ENCODE measurements at regions not wholly inside any gene's neighbourhood (a gene's known extent, or its start where the extent isn't known, plus 50 kb on each side); places are given as distances from the start of the nearest gene placed in this dataset.

GRCh38 chr17:55564081-55564480, 52.8 kb upstream of the SMIM36 start:
- H3K36me3 ChIP-seq (replicated peaks in 1 of 2; ENCODE audit: control extremely low read depth in 1 of 2, control insufficient read depth in 1 of 2, extremely low read depth in 1 of 2, insufficient read depth in 2 of 2, low read length in 1 of 2) = no peaks in the 10 kb centered on the region
- intact Hi-C loops (cut with micrococcal nuclease) = no loop called here
- H3K79me2 ChIP-seq (ENCODE audit: control insufficient read depth, insufficient read depth, low read length) = no peaks in the 10 kb centered on the region
- DNase-seq (no peak), ATAC-seq (ENCODE audit: low read depth) (no peak)
- H3K4me2 ChIP-seq (replicated peaks; ENCODE audit: low read depth, low read length, poor library complexity, severe bottlenecking) = no peak overlapping the region
- H3K27me3 ChIP-seq (replicated peaks in 1 of 4; ENCODE audit: control extremely low read depth in 1 of 4, control insufficient read depth in 3 of 4, insufficient read depth in 4 of 4, low read length in 3 of 4) = no peaks in the 10 kb centered on the region
- ChIA-PET CTCF (no interaction called here), POLR2A (no interaction called here)
- Mint-ChIP-seq H3K4me3 (no peak overlapping the region), H3K27ac (no peak overlapping the region), H3K27me3 (no peaks in the 10 kb centered on the region), H3K9me3 (ENCODE audit: insufficient read depth) (no peaks in the 10 kb centered on the region), H3K4me1 (no peaks in the 10 kb centered on the region)
- H3K4me1 ChIP-seq (ENCODE audit: control insufficient read depth in 2 of 2, insufficient read depth in 2 of 2, low read length in 2 of 2) = no peaks in the 10 kb centered on the region
- no peaks in the 10 kb centered on the region for H3K9me3 ChIP-seq (ENCODE audit: control extremely low read depth in 1 of 3, control insufficient read depth in 2 of 3, insufficient read depth in 1 of 3, low read length in 2 of 3)
- H3K9ac ChIP-seq (ENCODE audit: low read length) = no peak overlapping the region
- TF ChIP-seq CTCF (IDR thresholded peaks at IDR 0.05) = no peak
- no peak for TF ChIP-seq EZH2 (IDR thresholded peaks at IDR 0.05; ENCODE audit: borderline replicate concordance, insufficient read depth, low read depth, low read length, poor library complexity, severe bottlenecking)
- no peak overlapping the region for H2AFZ ChIP-seq (ENCODE audit: insufficient read depth, low read depth, low read length, poor library complexity, severe bottlenecking)
- no peak overlapping the region for H3K4me3 ChIP-seq (ENCODE audit: control extremely low read depth in 1 of 5, extremely low read depth in 1 of 5, insufficient read depth in 1 of 5, low read depth in 2 of 5, low read length in 4 of 5)
- no peak overlapping the region for H3K27ac ChIP-seq (ENCODE audit: low read length in 2 of 2)
- 100% methylated on average over 2 of the region's 2 CpGs for WGBS (ENCODE audit: insufficient coverage)
- H4K20me1 ChIP-seq (ENCODE audit: control insufficient read depth, insufficient read depth, low read length, poor library complexity, severe bottlenecking) = no peaks in the 10 kb centered on the region

- no peak overlapping the region for H2AFZ ChIP-seq (ENCODE audit: insufficient read depth, low read depth, low read length, poor library complexity, severe bottlenecking)
- Mint-ChIP-seq H3K27ac (no peak overlapping the region), H3K4me3 (no peak overlapping the region), H3K4me1 (no peaks in the 10 kb centered on the region), H3K9me3 (ENCODE audit: insufficient read depth) (no peaks in the 10 kb centered on the region), H3K27me3 (peaks cover 2% of the 10 kb centered on the region)
- WGBS (ENCODE audit: insufficient coverage) = no CpG with 5 or more reads among the region's 1 CpG
- intact Hi-C loops (cut with micrococcal nuclease) = no loop called here
- H3K9ac ChIP-seq (ENCODE audit: low read length) = no peak overlapping the region
- H3K4me2 ChIP-seq (replicated peaks; ENCODE audit: low read depth, low read length, poor library complexity, severe bottlenecking) = no peak overlapping the region
- H3K4me3 ChIP-seq (ENCODE audit: control extremely low read depth in 1 of 5, extremely low read depth in 1 of 5, insufficient read depth in 1 of 5, low read depth in 2 of 5, low read length in 4 of 5) = no peak overlapping the region
- no peak overlapping the region for H3K27ac ChIP-seq (ENCODE audit: low read length in 2 of 2)
- no peaks in the 10 kb centered on the region for H3K79me2 ChIP-seq (ENCODE audit: control insufficient read depth, insufficient read depth, low read length)
- no peaks in the 10 kb centered on the region for H3K36me3 ChIP-seq (replicated peaks in 1 of 2; ENCODE audit: control extremely low read depth in 1 of 2, control insufficient read depth in 1 of 2, extremely low read depth in 1 of 2, insufficient read depth in 2 of 2, low read length in 1 of 2)
- TF ChIP-seq EZH2 (IDR thresholded peaks at IDR 0.05; ENCODE audit: borderline replicate concordance, insufficient read depth, low read depth, low read length, poor library complexity, severe bottlenecking) = no peak
- TF ChIP-seq CTCF (IDR thresholded peaks at IDR 0.05) = no peak
- ChIA-PET POLR2A (no interaction called here), CTCF (no interaction called here)
- no peaks in the 10 kb centered on the region for H3K27me3 ChIP-seq (replicated peaks in 1 of 4; ENCODE audit: control extremely low read depth in 1 of 4, control insufficient read depth in 3 of 4, insufficient read depth in 4 of 4, low read length in 3 of 4)
- H4K20me1 ChIP-seq (ENCODE audit: control insufficient read depth, insufficient read depth, low read length, poor library complexity, severe bottlenecking) = no peaks in the 10 kb centered on the region
- ATAC-seq (ENCODE audit: low read depth) (no peak), DNase-seq (no peak)
- no peaks in the 10 kb centered on the region for H3K4me1 ChIP-seq (ENCODE audit: control insufficient read depth in 2 of 2, insufficient read depth in 2 of 2, low read length in 2 of 2)
- no peaks in the 10 kb centered on the region for H3K9me3 ChIP-seq (ENCODE audit: control extremely low read depth in 1 of 3, control insufficient read depth in 2 of 3, insufficient read depth in 1 of 3, low read length in 2 of 3)
Measured at GRCh38 chr17:55563363-55563762, 52.1 kb upstream of the SMIM36 start.
